HS-27A (cell line): ENCODE measurements at regions not wholly inside any gene's neighbourhood (a gene's known extent, or its start where the extent isn't known, plus 50 kb on each side); places are given as distances from the start of the nearest gene placed in this dataset.
A peak's percentile ranks its signal among the peaks of the same experiment; 100 is the strongest.

Experiments
- DNase-seq: peaks from one replicate; pipeline ENCODE4 v3.0.0-alpha.2; 2012; ENCODE audit warnings: low read depth, missing footprints

- no peak for DNase-seq
Measured at GRCh38 chr12:90077756-90078155, 369.1 kb upstream of the ATP2B1 start.

GRCh38 chr12:90076851-90077319 is 368.2 kb upstream of the ATP2B1 start:
- DNase-seq = no peak

- no peak for DNase-seq
Measured at GRCh38 chr12:90075685-90076084, 367.0 kb upstream of the ATP2B1 start.

GRCh38 chr12:90074086-90074485 is 365.4 kb upstream of the ATP2B1 start:
- DNase-seq = no peak

GRCh38 chr12:90071996-90072395 is 363.4 kb upstream of the ATP2B1 start:
- no peak for DNase-seq

GRCh38 chr12:90069711-90070110 is 361.1 kb upstream of the ATP2B1 start:
- DNase-seq = no peak

- no peak for DNase-seq
Measured at GRCh38 chr12:90067791-90068190, 359.2 kb upstream of the ATP2B1 start.

GRCh38 chr12:90064852-90065801 is 356.5 kb upstream of the ATP2B1 start:
- DNase-seq = no peak

- DNase-seq = no peak
Measured at GRCh38 chr12:90062799-90063198, 354.2 kb upstream of the ATP2B1 start.

- no peak for DNase-seq
Measured at GRCh38 chr12:90061809-90062208, 353.2 kb upstream of the ATP2B1 start.

GRCh38 chr12:90060031-90060430 is 351.4 kb upstream of the ATP2B1 start:
- DNase-seq = no peak

- DNase-seq = peak; percentile 43
Measured at GRCh38 chr12:90058704-90059103, 350.1 kb upstream of the ATP2B1 start.

- no peak for DNase-seq
Measured at GRCh38 chr12:90055071-90055470, 346.4 kb upstream of the ATP2B1 start.

GRCh38 chr12:90048918-90049317 is 340.3 kb upstream of the ATP2B1 start:
- DNase-seq = no peak

- no peak for DNase-seq
Measured at GRCh38 chr12:90045559-90045958, 336.9 kb upstream of the ATP2B1 start.

GRCh38 chr12:90044069-90044468 is 335.4 kb upstream of the ATP2B1 start:
- no peak for DNase-seq

- no peak for DNase-seq
Measured at GRCh38 chr12:90042920-90043641, 334.4 kb upstream of the ATP2B1 start.

GRCh38 chr12:90038289-90038688 is 329.7 kb upstream of the ATP2B1 start:
- DNase-seq = no peak

- no peak for DNase-seq
Measured at GRCh38 chr12:90037740-90038139, 329.1 kb upstream of the ATP2B1 start.

- peak; percentile 43 for DNase-seq
Measured at GRCh38 chr12:90036637-90037036, 328.0 kb upstream of the ATP2B1 start.

GRCh38 chr12:90030726-90031125 is 322.1 kb upstream of the ATP2B1 start:
- no peak for DNase-seq

- no peak for DNase-seq
Measured at GRCh38 chr12:90029317-90029716, 320.7 kb upstream of the ATP2B1 start.

- DNase-seq = no peak
Measured at GRCh38 chr12:90028635-90029051, 320.0 kb upstream of the ATP2B1 start.
